NCI-H1105 (cell line): ENCODE measurements at regions not wholly inside any gene's neighbourhood (a gene's known extent, or its start where the extent isn't known, plus 50 kb on each side); places are given as distances from the start of the nearest gene placed in this dataset.
"Not testable (repeated sequence)": the region's sequence is repeated elsewhere in the genome, so short reads cannot be mapped to it uniquely, and the experiment has no call there.

Experiments used
- DNase-seq: peaks from one replicate; lab custom pipeline; 2025; lab: John Stamatoyannopoulos, UW

GRCh38 chr7:97234494-97234893, 117.0 kb downstream of the SDHAF3 start:
- DNase-seq = not testable (repeated sequence)

- no peak for DNase-seq
Measured at GRCh38 chr7:97246317-97246716, 128.8 kb downstream of the SDHAF3 start.

GRCh38 chr7:97258187-97258586, 140.7 kb downstream of the SDHAF3 start:
- DNase-seq = not testable (repeated sequence)

GRCh38 chr7:97269741-97270140, 152.2 kb downstream of the SDHAF3 start:
- DNase-seq = no peak

DNA sequence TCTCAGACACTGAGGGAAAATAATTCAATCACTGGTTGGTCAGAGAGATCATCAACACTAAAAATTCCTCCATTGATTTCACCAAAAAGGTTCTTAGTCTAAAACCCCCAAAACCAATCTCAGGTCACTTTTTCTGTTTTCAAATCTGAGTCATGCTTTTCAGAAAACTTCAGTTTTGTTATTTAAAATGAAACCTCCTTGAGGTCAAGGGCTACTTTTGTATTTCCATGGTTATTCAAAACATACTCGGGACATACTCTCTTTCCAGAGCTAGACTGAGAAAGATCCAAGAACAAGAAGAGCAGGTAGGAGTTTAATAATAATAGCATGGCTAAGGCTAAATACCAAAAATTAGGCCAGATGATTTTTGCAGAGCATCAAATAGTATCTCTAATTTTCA, 152.8 kb downstream of the SDHAF3 start:
- no peak for DNase-seq

- DNase-seq = no peak
Measured at GRCh38 chr7:97271619-97272018, 154.1 kb downstream of the SDHAF3 start.

DNA sequence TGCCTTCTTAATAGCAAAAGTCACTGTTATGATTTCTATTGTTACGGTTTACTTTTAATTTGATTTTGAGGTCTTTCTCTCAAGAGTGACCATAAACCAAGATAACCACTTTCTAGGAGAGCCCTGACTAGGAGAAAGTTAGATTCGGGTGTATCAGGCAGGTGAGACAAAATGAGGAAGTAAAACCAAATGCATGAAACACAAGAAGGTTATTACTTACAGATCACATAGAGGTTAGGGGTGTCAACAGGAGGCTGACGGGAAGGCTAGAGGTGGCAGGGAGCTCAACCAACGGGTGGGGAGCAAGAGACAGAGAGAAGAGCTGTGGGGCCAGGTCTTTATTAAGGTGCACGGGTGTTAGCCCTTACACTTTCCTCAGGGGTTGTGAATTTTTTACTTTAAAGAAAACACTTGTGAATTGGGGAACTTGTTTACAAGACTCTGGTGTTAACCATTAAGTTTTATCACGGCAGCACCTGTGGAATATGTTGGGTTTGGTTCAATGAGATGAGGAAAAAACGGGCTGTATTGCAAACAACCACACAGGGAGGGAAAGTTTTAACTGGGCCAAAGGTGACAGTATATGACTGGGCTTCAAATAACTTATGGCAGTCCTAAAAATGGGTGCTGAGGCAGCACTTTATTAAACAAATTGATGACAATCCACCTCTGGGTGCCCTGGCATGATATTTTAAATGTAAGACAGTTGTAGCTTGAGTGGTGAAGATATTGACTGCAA, 154.9 kb downstream of the SDHAF3 start:
- no peak for DNase-seq

DNA sequence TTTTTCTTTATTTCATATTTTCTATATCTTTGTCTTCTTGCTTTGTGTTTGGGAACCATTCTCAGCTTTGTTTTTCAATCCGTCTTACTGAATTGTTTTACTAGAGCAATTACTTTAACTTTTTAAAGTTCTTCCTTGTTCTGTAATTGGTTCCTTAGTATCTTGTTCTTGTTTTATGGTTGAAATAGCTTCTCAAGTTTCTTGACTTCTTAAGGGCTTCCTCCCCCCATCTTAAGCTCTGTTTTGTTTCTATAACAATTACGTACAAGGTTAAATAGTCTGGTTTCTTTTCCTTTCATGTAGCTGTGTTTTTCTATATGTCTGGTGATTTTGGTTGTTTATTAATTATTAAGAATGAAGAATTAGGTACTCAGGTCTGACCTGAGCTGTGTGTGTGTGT, 158.0 kb downstream of the SDHAF3 start:
- no peak for DNase-seq

- no peak for DNase-seq
Measured at GRCh38 chr7:97280950-97281349, 163.5 kb downstream of the SDHAF3 start.

DNA sequence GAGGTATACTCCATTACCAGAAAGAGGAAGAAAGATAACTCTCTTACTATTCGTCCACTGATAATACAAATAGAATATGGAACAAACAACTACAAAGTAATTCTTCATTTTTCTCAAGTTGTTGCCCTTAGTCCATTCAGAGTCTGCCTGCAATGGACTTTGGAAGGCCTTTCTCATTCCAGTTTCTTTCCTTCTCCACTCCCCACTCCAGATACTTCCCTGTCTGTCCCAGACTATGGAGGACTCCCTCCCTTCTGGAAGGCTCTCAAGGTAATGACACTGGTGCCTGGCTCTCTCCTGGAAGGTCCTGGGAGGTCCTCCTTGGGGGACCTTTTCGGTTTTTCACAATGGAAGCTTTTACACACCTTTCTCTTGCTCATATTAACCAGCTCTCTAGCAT, 167.8 kb downstream of the SDHAF3 start:
- DNase-seq = no peak

DNA sequence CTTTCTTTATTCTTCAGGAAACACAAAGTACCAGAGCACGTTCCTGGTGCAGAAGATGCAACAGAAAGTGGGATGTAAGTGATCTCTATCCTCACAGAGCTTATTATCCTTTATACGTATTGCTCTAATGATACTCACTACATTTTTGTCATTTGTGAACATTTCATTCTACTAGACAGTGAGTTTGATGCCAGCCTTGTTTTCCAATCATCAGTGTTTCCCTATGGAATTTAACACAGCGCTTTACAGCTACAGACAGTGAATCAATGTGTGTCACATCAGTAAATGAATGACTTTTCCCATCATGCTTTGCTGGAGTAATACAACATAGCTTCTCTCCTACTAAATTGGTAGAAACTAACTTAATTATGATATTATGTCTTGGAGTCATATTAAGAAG, 175.5 kb downstream of the SDHAF3 start:
- DNase-seq = no peak

DNA sequence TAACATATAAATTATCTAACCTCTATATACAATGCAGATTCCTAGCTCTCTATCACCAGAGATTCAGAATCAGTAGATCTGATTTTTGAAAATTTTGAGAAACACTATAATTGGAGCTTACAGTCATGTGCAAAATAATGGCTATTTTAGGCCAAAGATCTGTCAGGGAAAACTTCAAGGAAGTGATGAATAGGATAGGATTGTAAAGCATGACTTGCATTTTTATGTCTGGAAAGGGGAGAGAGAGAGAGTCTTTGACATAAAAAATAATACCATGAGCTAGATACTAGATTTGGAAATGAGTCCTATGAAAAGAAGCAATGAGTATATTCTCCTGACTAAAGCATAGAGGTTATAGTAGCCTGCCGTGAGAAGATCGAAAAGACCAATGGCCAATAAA, 181.1 kb downstream of the SDHAF3 start:
- DNase-seq = no peak

- no peak for DNase-seq
Measured at GRCh38 chr7:97305589-97305988, 188.1 kb downstream of the SDHAF3 start.

DNA sequence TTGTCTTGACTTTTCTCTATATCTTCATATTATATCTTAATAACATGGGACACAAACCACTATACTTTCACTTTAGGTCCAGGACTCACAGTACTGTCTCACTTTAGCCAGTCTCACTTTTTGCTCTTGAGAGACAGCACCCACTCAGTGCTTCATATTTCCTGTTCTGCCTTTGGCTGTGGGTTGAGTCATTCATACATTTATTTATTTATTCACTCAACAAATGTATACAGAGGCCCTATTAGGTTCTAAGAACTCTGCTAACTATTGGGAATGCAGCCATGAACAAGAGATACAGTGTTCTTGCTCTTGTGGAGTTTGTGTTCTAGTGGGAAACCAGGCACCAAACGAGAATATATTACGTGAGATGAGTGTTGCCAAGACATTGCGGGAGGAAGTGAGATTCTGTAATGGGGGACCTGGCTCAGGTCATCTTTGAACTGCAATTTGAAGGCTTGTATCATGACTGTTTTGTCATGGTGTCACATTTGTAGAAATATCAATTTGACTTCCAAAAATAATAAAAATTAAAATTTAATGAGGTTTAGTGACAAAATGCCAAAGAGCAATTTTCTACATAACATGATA, 190.1 kb downstream of the SDHAF3 start:
- no peak for DNase-seq

DNA sequence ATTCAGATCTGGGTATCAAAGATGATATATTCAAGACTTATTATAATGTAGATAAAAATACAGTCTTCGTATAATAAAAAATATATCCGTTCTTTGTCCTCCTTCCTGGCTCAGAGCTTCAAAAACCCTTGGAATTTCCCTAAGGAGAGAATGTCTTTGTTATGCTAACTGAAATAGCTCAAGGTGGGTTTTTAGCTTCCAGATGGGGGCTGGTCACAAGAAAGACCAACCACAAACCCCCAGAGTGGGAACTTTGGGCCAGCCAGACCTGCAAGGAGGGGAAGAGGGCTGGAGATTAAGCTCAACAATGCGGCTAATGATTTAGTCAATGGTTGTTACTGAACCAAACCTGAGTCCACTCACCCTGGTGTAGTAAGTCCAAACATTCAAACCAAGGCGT, 196.4 kb downstream of the SDHAF3 start:
- no peak for DNase-seq

GRCh38 chr7:97317575-97317974, 200.1 kb downstream of the SDHAF3 start:
- no peak for DNase-seq

- DNase-seq = not testable (repeated sequence)
Measured at GRCh38 chr7:97329871-97330270, 212.4 kb downstream of the SDHAF3 start.

- DNase-seq = no peak
Measured at GRCh38 chr7:97337849-97338248, 220.4 kb downstream of the SDHAF3 start.

DNA sequence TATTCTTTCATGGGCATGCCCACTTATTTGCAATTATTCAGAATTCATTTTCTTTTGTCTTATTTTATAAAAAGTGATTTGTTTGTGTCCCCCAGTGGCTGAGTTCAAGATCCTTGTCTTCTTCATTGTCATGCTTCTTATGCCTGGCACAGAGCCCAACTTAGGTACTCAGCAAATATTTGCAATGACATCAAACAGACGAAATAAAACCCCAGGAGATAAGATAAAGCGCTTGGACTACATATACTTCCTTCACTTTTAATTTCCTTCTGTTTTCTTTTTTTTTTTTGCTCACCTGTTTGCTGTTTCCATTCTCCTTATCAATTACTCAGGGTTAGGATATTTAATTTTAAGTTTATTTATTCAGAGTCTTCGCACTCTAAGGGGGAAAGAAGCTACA, 225.0 kb downstream of the SDHAF3 start:
- peak; percentile 36 for DNase-seq

DNA sequence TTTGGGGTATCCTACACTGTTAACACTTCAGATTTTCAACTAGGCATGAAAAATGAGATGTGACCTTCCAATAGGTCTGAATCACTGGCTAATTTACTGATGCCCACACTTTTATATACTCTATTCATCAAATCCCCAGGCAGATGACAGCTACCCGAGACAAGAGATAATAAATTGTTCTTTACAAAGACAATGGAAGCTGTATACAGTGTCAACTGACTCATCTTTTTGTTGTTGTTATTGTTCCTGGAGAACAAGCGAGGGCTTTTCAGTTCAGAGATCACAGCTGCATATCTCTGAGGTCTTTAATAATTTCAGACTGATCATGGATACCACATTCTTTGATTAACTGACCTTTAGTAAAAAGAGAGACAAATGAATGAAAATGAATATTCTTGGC, 228.9 kb downstream of the SDHAF3 start:
- no peak for DNase-seq

DNA sequence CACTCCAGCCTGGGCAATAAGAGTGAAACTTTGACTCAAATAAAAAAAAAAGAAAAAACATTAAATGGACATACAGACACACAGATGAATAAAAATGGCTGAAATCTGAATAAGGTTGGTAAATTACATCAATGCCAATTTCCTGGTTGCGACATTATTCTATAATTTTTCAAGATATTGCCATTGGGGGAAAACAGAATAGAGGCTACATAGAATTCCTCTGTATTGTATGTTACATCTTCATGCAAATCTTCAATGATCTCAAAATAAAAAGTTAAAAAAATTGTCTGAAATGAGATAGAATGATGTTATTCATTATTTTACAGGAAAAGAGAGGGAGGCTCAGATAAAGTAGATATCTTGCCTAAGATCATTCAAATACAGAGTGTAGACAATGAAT, 234.0 kb downstream of the SDHAF3 start:
- no peak for DNase-seq

- no peak for DNase-seq
Measured at GRCh38 chr7:97357459-97357858, 240.0 kb downstream of the SDHAF3 start.

- no peak for DNase-seq
Measured at GRCh38 chr7:97372882-97373281, 255.4 kb downstream of the SDHAF3 start.

GRCh38 chr7:97373736-97374135, 256.2 kb downstream of the SDHAF3 start:
- DNase-seq = no peak
